NB4 (cell line): ENCODE measurements at regions not wholly inside any gene's neighbourhood (a gene's known extent, or its start where the extent isn't known, plus 50 kb on each side); places are given as distances from the start of the nearest gene placed in this dataset.

ENCODE experiments used
- DNase-seq: peaks from one replicate; pipeline ENCODE4 v3.0.0; 2010; ENCODE audit warnings: low read depth
- H3K4me3 ChIP-seq: one replicate; pipeline ENCODE4 v1.5.1; 2011; ENCODE audit warnings: mild to moderate bottlenecking, low read depth, low read length, moderate library complexity
- CTCF ChIP-seq: IDR thresholded peaks from one replicate; pipeline ENCODE4 v1.5.1; 2012; ENCODE audit warnings: low read depth, low read length
- MAX ChIP-seq: IDR thresholded peaks from 2 replicates; pipeline ENCODE4 v1.6.1; 2011; ENCODE audit warnings: low read depth, low read length
- MYC ChIP-seq: IDR thresholded peaks from 2 replicates; pipeline ENCODE4 v1.6.1; 2011; ENCODE audit warnings: low read depth, low read length
- POLR2A ChIP-seq: IDR thresholded peaks from 2 replicates; pipeline ENCODE4 v1.6.1; 2011; ENCODE audit warnings: mild to moderate bottlenecking; ENCODE audit not compliant: insufficient read length; ENCODE audit errors: extremely low read depth

GRCh38 chr12:59031313-59031712 lies 111.0 kb upstream of the LRIG3 start:
- no peak for TF ChIP-seq CTCF
- TF ChIP-seq MYC: no peak
- no peak for TF ChIP-seq POLR2A
- TF ChIP-seq MAX: no peak
- H3K4me3 ChIP-seq: no peak overlapping the region
- DNase-seq: no peak

- TF ChIP-seq MAX (no peak), POLR2A (no peak), MYC (no peak), CTCF (no peak)
- no peak for DNase-seq
- H3K4me3 ChIP-seq: no peak overlapping the region
Observed at GRCh38 chr12:59030415-59030814, 110.1 kb upstream of the LRIG3 start.

GRCh38 chr12:59027199-59027598 lies 106.9 kb upstream of the LRIG3 start:
- DNase-seq: no peak
- no peak for TF ChIP-seq POLR2A
- no peak for TF ChIP-seq MYC
- TF ChIP-seq CTCF: no peak
- TF ChIP-seq MAX: no peak
- H3K4me3 ChIP-seq: no peak overlapping the region

GRCh38 chr12:59023861-59024424 lies 103.6 kb upstream of the LRIG3 start:
- no peak for DNase-seq
- TF ChIP-seq POLR2A (no peak), MAX (no peak), MYC (no peak), CTCF (no peak)
- H3K4me3 ChIP-seq: no peak overlapping the region

- no peak for DNase-seq
- TF ChIP-seq CTCF: no peak
- TF ChIP-seq MAX: no peak
- TF ChIP-seq POLR2A: no peak
- TF ChIP-seq MYC: no peak
- H3K4me3 ChIP-seq: no peak overlapping the region
Observed at GRCh38 chr12:59020073-59020946, 100.0 kb upstream of the LRIG3 start.
